ENCODE measurements at regions not wholly inside any gene's neighbourhood (a gene's known extent, or its start where the extent isn't known, plus 50 kb on each side); places are given as distances from the start of the nearest gene placed in this dataset.

DNA sequence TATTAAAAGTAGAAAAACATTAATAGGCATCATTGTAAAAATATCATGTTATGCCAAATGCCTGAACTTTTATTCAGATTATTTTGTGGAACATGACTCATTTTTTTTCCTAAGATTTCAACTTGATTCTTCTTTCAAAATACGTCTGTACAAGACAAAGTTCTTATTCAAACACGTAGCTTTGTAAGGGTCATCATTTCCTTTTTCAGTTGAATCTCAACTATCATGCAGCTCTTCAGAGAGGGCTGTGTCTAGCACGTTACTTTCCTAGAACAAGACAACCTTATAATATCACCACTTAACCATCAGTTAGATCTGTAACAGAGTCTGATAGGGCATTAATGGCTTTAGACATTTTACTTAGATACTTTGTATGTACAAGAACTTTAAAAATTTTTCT, 608.9 kb downstream of the AMY1C start:
- DNase-seq (ENCODE audit: low read depth, low spot score) (no peak), FAIRE-seq (no peak)
- dilution Hi-C loops (cut with MboI; ENCODE audit: extremely low pct_ligation_motif_present, low sequenced_read_pairs) = no loop called here
- Histone ChIP-seq H3K4me3 (replicated peaks in 1 of 3; ENCODE audit: insufficient read depth in 1 of 3, low read depth in 1 of 3, low read length in 3 of 3) (no peak overlapping the region), H3K9me1 (replicated peaks; ENCODE audit: control insufficient read depth, extremely low read depth, insufficient read depth, low read length) (no peaks in the 10 kb centered on the region), H3K79me2 (ENCODE audit: control insufficient read depth, insufficient read depth, low read length) (no peaks in the 10 kb centered on the region), H3K27me3 (ENCODE audit: control insufficient read depth in 2 of 2, insufficient read depth in 2 of 2, low read length in 2 of 2) (no peaks in the 10 kb centered on the region), H3K4me1 (ENCODE audit: control insufficient read depth, extremely low read depth, insufficient read depth, low read length) (no peaks in the 10 kb centered on the region), H3K9ac (replicated peaks; ENCODE audit: extremely low read depth, insufficient read depth, low read length) (no peak overlapping the region), H3K27ac (ENCODE audit: insufficient read depth, low read depth, low read length) (no peak overlapping the region), H2AFZ (ENCODE audit: low read depth, low read length) (no peak overlapping the region), H3K9me3 (replicated peaks; ENCODE audit: control insufficient read depth, insufficient read depth, low read length) (no peaks in the 10 kb centered on the region), H4K20me1 (replicated peaks; ENCODE audit: control insufficient read depth, extremely low read depth, insufficient read depth, low read length) (no peaks in the 10 kb centered on the region), H3K4me2 (ENCODE audit: insufficient read depth, low read length) (no peak overlapping the region), H3K36me3 (ENCODE audit: control insufficient read depth in 2 of 2, extremely low read depth in 1 of 2, insufficient read depth in 2 of 2, low read length in 2 of 2) (no peaks in the 10 kb centered on the region)
- TF ChIP-seq, protein P1, sequence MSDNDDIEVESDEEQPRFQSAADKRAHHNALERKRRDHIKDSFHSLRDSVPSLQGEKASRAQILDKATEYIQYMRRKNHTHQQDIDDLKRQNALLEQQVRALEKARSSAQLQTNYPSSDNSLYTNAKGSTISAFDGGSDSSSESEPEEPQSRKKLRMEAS (IDR thresholded peaks at IDR 0.05; ENCODE audit: insufficient read depth, insufficient read length) = no peak
- TF ChIP-seq JUN (IDR thresholded peaks at IDR 0.05; ENCODE audit: borderline replicate concordance, insufficient read depth, insufficient read length, low read depth) = no peak
- TF ChIP-seq FOS (IDR thresholded peaks at IDR 0.05; ENCODE audit: borderline replicate concordance, insufficient read depth, low read length) = no peak
- no peak for TF ChIP-seq POLR2AphosphoS5 (IDR thresholded peaks at IDR 0.05; ENCODE audit: insufficient read depth, low read depth, low read length)
- TF ChIP-seq, protein P2, sequence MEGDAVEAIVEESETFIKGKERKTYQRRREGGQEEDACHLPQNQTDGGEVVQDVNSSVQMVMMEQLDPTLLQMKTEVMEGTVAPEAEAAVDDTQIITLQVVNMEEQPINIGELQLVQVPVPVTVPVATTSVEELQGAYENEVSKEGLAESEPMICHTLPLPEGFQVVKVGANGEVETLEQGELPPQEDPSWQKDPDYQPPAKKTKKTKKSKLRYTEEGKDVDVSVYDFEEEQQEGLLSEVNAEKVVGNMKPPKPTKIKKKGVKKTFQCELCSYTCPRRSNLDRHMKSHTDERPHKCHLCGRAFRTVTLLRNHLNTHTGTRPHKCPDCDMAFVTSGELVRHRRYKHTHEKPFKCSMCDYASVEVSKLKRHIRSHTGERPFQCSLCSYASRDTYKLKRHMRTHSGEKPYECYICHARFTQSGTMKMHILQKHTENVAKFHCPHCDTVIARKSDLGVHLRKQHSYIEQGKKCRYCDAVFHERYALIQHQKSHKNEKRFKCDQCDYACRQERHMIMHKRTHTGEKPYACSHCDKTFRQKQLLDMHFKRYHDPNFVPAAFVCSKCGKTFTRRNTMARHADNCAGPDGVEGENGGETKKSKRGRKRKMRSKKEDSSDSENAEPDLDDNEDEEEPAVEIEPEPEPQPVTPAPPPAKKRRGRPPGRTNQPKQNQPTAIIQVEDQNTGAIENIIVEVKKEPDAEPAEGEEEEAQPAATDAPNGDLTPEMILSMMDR (IDR thresholded peaks at IDR 0.05; ENCODE audit: extremely low read depth in 1 of 2, insufficient read depth in 1 of 2, low read depth in 1 of 2, low read length in 2 of 2) = no peak
- no peak for TF ChIP-seq EZH2 (IDR thresholded peaks at IDR 0.05; ENCODE audit: borderline replicate concordance, low read depth, low read length, severe bottlenecking)
- TF ChIP-seq MYC (IDR thresholded peaks at IDR 0.05; ENCODE audit: low read depth, low read length) = no peak
- TF ChIP-seq GATA2 (IDR thresholded peaks at IDR 0.05; ENCODE audit: insufficient read depth, insufficient read length, low read depth, low read length) = no peak
- no peak for TF ChIP-seq POLR2A (IDR thresholded peaks at IDR 0.05; ENCODE audit: low read depth, low read length)
- intact Hi-C loops (cut with micrococcal nuclease) = no loop called here
- POLR2A ChIA-PET = no interaction called here
- no TSS peak for BruUV-seq (replicated peaks)
- CTCF ChIA-PET = no interaction called here

All from endothelial cell of umbilical vein (primary cell).